Common myeloid progenitor, CD34-positive (primary cell): ENCODE measurements at regions not wholly inside any gene's neighbourhood (a gene's known extent, or its start where the extent isn't known, plus 50 kb on each side); places are given as distances from the start of the nearest gene placed in this dataset.

Source experiments
- CTCF ChIA-PET: fragments of 350-600 bp; sonication (Branson Sonifier 250); formaldehyde crosslinking; loops from one replicate; lab custom pipeline; 2021; ENCODE audit warnings: antibody characterized with exemption; lab: Charles Lee
- POLR2A ChIA-PET: fragments of 350-600 bp; sonication (Branson Sonifier 250); formaldehyde crosslinking; loops from one replicate; lab custom pipeline; 2021; ENCODE audit warnings: antibody characterized with exemption; lab: Charles Lee
- DNase-seq, 3 donors: peaks; one replicate each; pipeline versions ENCODE4 v3.0.0 to v3.0.0-alpha.2; 2013
- H3K27ac ChIP-seq, 2 experiments: 1 replicate in 1 of 2; 2 replicates in 1 of 2; pipeline ENCODE4 v1.7.0; 2013; ENCODE audit warnings: inconsistent platforms in 2 of 2, low read length in 2 of 2, mild to moderate bottlenecking in 2 of 2, low read depth in 1 of 2, moderate library complexity in 1 of 2; ENCODE audit not compliant: severe bottlenecking in 2 of 2, insufficient read depth in 1 of 2, poor library complexity in 1 of 2
- H3K27me3 ChIP-seq, 5 experiments: replicated peaks in 2 of 5; 1 replicate in 3 of 5; 2 replicates in 2 of 5; pipeline versions ENCODE4 v1.6.1 to v1.7.0; 2013; ENCODE audit warnings: low read length in 4 of 5, mild to moderate bottlenecking in 2 of 5, moderate library complexity in 2 of 5, inconsistent platforms in 1 of 5; ENCODE audit not compliant: insufficient read depth in 5 of 5, control insufficient read depth in 4 of 5
- H3K36me3 ChIP-seq, 4 experiments: 1 replicate in 2 of 4; 2 replicates in 2 of 4; pipeline versions ENCODE4 v1.6.1 to v1.7.0; 2013; ENCODE audit warnings: low read length in 3 of 4, control low read depth in 1 of 4, mild to moderate bottlenecking in 1 of 4; ENCODE audit not compliant: control insufficient read depth in 4 of 4, insufficient read depth in 4 of 4
- H3K4me1 ChIP-seq, 4 experiments: 1 replicate in 3 of 4; 2 replicates in 1 of 4; pipeline versions ENCODE4 v1.6.1 to v1.7.1; 2013; ENCODE audit warnings: low read length in 3 of 4, mild to moderate bottlenecking in 3 of 4, control low read depth in 1 of 4, inconsistent platforms in 1 of 4, moderate library complexity in 1 of 4; ENCODE audit not compliant: control insufficient read depth in 4 of 4, insufficient read depth in 4 of 4; ENCODE audit errors: control extremely low read depth in 1 of 4
- H3K4me3 ChIP-seq, 7 experiments: 1 replicate in 4 of 7; 2 replicates in 3 of 7; pipeline versions ENCODE4 v1.5.1 to v1.7.0; 2013; ENCODE audit warnings: mild to moderate bottlenecking in 7 of 7, low read length in 6 of 7, moderate library complexity in 6 of 7, inconsistent platforms in 2 of 7, low read depth in 2 of 7, control low read depth in 1 of 7; ENCODE audit not compliant: insufficient read depth in 4 of 7, control insufficient read depth in 1 of 7; ENCODE audit errors: extremely low read depth in 1 of 7
- H3K9me3 ChIP-seq, 5 experiments: 1 replicate in 4 of 5; 2 replicates in 1 of 5; pipeline versions ENCODE4 v1.6.1 to v1.7.1; 2013; ENCODE audit warnings: low read length in 4 of 5, mild to moderate bottlenecking in 2 of 5, inconsistent platforms in 1 of 5, low read depth in 1 of 5, moderate library complexity in 1 of 5; ENCODE audit not compliant: control insufficient read depth in 4 of 5, insufficient read depth in 2 of 5; ENCODE audit errors: control extremely low read depth in 1 of 5
- WGBS: methylation state at CpG from one replicate; pipeline ENCODE4 v1.1.5; 2013; ENCODE audit not compliant: insufficient coverage; 5-methylcytosine and 5-hydroxymethylcytosine counted together

DNA sequence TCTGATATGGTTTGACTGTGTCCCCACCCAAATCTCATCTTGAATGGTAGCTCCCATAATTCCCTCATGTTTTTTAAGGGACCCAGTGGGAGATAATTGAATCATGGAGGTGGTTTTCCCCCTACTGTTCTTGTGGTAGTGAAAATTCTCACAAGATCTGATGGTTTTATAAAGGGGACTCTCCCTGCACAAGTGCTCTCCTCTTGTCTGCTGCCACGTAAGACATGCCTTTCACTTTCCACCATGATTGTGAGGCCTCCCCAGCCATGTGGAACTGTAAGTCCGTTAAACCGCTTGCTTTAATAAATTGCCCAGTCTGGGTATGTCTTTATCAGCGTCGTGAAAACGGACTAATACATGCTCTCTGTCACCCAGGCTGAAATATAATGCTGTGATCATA lies 200.9 kb upstream of the SLIT2 start:
- Histone ChIP-seq H3K27me3 (no peaks in the 10 kb centered on the region), H3K9me3 (no peaks in the 10 kb centered on the region), H3K4me3 (no peak overlapping the region), H3K4me1 (no peaks in the 10 kb centered on the region), H3K36me3 (no peaks in the 10 kb centered on the region), H3K27ac (no peak overlapping the region)
- DNase-seq, result no peak
- ChIA-PET CTCF (no interaction called here), POLR2A (no interaction called here)
- 82% methylated on average over 6 of the region's 6 CpGs for WGBS

DNA sequence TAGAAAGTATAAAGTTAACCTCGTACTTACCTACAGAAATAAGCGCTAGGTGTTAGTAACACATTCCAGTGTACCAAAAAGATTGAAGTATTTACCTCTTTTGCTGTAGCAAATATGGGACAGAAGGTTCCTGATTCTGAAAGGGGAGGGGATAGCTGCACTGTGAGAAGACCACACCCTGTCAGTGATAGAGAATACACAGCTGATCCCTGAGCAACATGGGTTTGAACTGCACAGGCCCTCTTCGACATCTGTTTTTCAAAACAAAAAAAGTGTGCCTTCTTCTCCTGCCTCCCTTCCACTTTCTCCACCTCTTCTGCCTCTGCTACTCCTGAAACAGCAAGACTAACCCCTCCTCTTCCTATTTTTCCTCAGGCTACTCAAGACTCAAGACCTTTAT lies 201.8 kb upstream of the SLIT2 start:
- Histone ChIP-seq H3K27ac (no peak overlapping the region), H3K4me1 (no peaks in the 10 kb centered on the region), H3K27me3 (no peaks in the 10 kb centered on the region), H3K4me3 (no peak overlapping the region), H3K9me3 (no peaks in the 10 kb centered on the region), H3K36me3 (no peaks in the 10 kb centered on the region)
- no peak for DNase-seq
- ChIA-PET CTCF (no interaction called here), POLR2A (no interaction called here)
- 94% methylated on average over 3 of the region's 3 CpGs for WGBS

DNA sequence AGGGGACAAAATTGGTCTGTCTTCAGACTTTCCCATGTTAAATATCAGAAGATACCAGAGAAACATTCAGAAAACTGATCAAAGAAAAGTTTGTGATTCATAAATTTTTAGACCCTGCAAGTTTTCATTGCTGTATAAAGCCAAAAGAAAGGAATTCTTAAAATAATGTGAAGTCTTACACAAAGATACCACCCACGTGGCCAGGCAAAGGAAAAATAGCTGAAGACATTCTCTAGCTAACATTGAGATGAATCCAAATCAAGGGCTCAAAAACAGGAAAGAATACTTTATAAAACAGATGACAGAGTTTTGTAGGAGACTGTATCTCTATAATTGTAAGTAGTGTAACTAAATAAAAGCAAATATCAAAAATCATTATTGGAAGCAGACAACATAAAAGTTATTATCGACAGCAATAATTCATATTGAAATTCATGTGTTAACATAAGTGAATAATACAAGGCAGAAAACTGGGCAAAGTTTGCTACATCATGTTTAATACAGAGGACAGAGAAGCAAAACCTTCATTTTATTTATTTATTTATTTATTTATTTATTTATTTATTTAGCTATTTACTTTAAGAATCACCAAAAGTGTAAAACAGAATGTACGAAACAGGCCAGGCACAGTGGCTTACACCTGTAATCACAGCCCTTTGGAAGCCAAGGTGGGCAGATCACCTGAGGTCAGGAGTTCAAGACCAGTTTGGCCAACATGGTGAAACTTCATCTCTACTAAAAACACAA lies 204.6 kb upstream of the SLIT2 start:
- Histone ChIP-seq H3K27ac (no peak overlapping the region), H3K9me3 (no peaks in the 10 kb centered on the region), H3K4me1 (no peaks in the 10 kb centered on the region), H3K4me3 (no peak overlapping the region), H3K36me3 (no peaks in the 10 kb centered on the region), H3K27me3 (no peaks in the 10 kb centered on the region)
- DNase-seq, result no peak
- WGBS, result no CpG with 5 or more reads among the region's 3 CpGs
- CTCF ChIA-PET, result no interaction called here
- POLR2A ChIA-PET, result interaction anchor here (0.6 kb wide), 1 partner anchor 532 kb away, joined by 4 read pairs; no protein-coding TSS in a partner anchor

DNA sequence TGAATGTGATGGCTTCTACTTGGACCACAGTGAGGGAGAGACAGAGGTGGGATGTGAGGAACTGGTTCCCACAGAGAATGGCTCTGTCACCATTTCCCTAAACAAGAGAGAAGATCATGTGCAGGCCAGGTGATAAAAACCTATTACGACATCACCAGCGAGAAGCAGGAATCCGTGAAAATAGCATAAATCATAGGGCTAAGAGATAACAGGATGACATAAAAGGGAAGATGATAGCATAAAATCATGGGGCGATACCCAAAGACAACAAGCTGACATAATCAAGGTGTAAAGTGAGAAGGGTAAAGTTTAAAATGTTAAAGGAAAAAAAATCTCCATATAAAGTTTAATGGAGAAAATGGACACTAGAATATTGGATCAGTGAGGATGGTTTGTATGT lies 205.5 kb upstream of the SLIT2 start:
- Histone ChIP-seq H3K27ac (no peak overlapping the region), H3K4me1 (no peaks in the 10 kb centered on the region), H3K36me3 (no peaks in the 10 kb centered on the region), H3K9me3 (no peaks in the 10 kb centered on the region), H3K4me3 (no peak overlapping the region), H3K27me3 (no peaks in the 10 kb centered on the region)
- WGBS, result 96% methylated on average over 4 of the region's 4 CpGs
- CTCF ChIA-PET, result no interaction called here
- DNase-seq, result no peak
- POLR2A ChIA-PET, result no interaction called here

DNA sequence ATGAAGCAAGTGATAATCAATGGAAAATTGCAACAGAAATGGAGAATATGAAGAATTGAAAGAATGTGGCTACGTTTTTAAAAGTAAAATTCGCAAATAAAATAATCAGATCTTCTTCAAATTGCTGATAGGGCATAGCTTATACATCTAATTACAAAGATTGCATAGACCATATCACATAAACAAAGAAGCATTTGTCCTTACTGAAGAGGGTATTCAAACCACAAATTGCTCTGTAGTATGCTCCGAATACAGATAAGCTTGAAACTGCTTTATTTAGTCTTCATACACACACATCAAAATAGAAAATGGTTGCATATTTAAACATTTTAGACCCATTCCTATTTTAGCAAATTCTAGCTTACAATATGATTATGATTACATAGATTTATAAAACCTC lies 206.7 kb upstream of the SLIT2 start:
- Histone ChIP-seq H3K36me3 (no peaks in the 10 kb centered on the region), H3K27ac (no peak overlapping the region), H3K4me3 (no peak overlapping the region), H3K4me1 (no peaks in the 10 kb centered on the region), H3K9me3 (no peaks in the 10 kb centered on the region), H3K27me3 (no peaks in the 10 kb centered on the region)
- no peak for DNase-seq
- no CpG with 5 or more reads among the region's 3 CpGs for WGBS
- ChIA-PET CTCF (no interaction called here), POLR2A (no interaction called here)

DNA sequence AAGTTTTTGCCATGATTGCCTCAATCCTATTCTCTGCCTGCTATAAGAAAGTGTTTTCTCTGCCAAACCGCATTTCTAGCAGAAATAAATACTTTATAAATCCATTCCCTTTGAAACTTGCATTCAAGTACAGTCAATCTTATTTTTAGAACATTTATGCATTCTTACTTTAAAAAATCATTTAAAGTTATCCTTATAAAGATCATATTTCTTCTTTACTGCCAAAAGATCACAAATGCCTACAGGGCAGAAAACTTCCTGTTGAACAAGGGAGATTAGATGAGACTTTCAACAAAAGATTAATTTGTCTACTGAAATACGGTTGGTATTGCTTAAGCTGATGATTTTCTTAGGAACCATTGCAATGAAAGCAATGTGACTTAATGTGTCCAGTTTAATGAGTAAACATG lies 207.2 kb upstream of the SLIT2 start:
- ChIA-PET CTCF (no interaction called here), POLR2A (no interaction called here)
- H3K27ac ChIP-seq, result no peak overlapping the region
- H3K4me1 ChIP-seq, result no peaks in the 10 kb centered on the region
- no peaks in the 10 kb centered on the region for H3K36me3 ChIP-seq
- no peaks in the 10 kb centered on the region for H3K27me3 ChIP-seq
- 60% methylated on average over 2 of the region's 2 CpGs for WGBS
- no peak for DNase-seq
- no peak overlapping the region for H3K4me3 ChIP-seq
- no peaks in the 10 kb centered on the region for H3K9me3 ChIP-seq

DNA sequence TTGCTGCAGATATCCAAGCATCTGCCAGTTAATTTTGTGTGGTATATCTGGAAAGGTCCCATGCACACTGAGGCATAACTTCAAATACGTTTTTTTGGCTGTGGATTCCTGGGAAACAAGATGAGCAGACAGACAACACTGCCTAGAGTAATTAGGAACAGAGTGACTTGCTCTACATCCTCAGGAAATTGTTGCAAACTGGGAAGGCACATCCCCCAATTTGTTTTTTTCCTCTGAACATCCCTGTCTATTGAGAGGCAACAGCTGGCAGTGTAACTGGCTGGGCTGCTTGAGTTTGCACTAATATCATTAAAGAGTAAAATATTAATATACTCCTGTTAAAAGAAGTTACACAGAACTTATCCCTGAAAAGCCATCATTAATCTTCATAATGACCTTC lies 207.7 kb upstream of the SLIT2 start:
- H3K4me3 ChIP-seq, result no peak overlapping the region
- ChIA-PET POLR2A (no interaction called here), CTCF (no interaction called here)
- H3K27ac ChIP-seq, result no peak overlapping the region
- no peaks in the 10 kb centered on the region for H3K4me1 ChIP-seq
- no peaks in the 10 kb centered on the region for H3K9me3 ChIP-seq
- WGBS, result 100% methylated on average over 1 of the region's 1 CpG
- DNase-seq, result no peak
- no peaks in the 10 kb centered on the region for H3K27me3 ChIP-seq
- H3K36me3 ChIP-seq, result no peaks in the 10 kb centered on the region
